SHP77 (cell line): ENCODE measurements at regions not wholly inside any gene's neighbourhood (a gene's known extent, or its start where the extent isn't known, plus 50 kb on each side); places are given as distances from the start of the nearest gene placed in this dataset.
A peak's percentile ranks its signal among the peaks of the same experiment; 100 is the strongest.

Experiments used
- DNase-seq, 2 experiments: peaks; one replicate each; lab custom pipeline; 2025; lab: John Stamatoyannopoulos, UW

- DNase-seq, result no peak
These were observed 282.6 kb upstream of the ACTRT1 start for GRCh38 chrX:128334821-128335220.

GRCh38 chrX:128310912-128311311, 258.7 kb upstream of the ACTRT1 start:
- DNase-seq, result no peak

GRCh38 chrX:128309311-128309710, 257.1 kb upstream of the ACTRT1 start:
- no peak for DNase-seq

GRCh38 chrX:128294198-128294597, 242.0 kb upstream of the ACTRT1 start:
- DNase-seq, result no peak

GRCh38 chrX:128287693-128288092, 235.5 kb upstream of the ACTRT1 start:
- no peak for DNase-seq

- no peak for DNase-seq
These were observed 198.4 kb upstream of the ACTRT1 start for GRCh38 chrX:128250621-128251020.

- DNase-seq, result no peak
These were observed 164.2 kb upstream of the ACTRT1 start for GRCh38 chrX:128216364-128216763.

- no peak for DNase-seq
These were observed 113.7 kb upstream of the ACTRT1 start for GRCh38 chrX:128165884-128166408.

GRCh38 chrX:128156204-128156603, 104.0 kb upstream of the ACTRT1 start:
- no peak for DNase-seq

GRCh38 chrX:128142745-128143144, 90.5 kb upstream of the ACTRT1 start:
- no peak for DNase-seq

GRCh38 chrX:128106630-128107029, 54.4 kb upstream of the ACTRT1 start:
- peak; percentile 3 for DNase-seq

GRCh38 chrX:128105659-128106058, 53.5 kb upstream of the ACTRT1 start:
- DNase-seq, result no peak
